HUES64 (cell line): ENCODE measurements at regions not wholly inside any gene's neighbourhood (a gene's known extent, or its start where the extent isn't known, plus 50 kb on each side); places are given as distances from the start of the nearest gene placed in this dataset.
"Not testable (repeated sequence)": the region's sequence is repeated elsewhere in the genome, so short reads cannot be mapped to it uniquely, and the experiment has no call there.

Source experiments
- H3K27ac ChIP-seq: 2 replicates; pipeline ENCODE4 v1.7.0; 2013; ENCODE audit warnings: low read depth, low read length, inconsistent platforms
- H3K27me3 ChIP-seq: 2 replicates; pipeline ENCODE4 v1.6.1; 2013; ENCODE audit warnings: mild to moderate bottlenecking, low read length; ENCODE audit not compliant: insufficient read depth
- H3K36me3 ChIP-seq: 2 replicates; pipeline ENCODE4 v1.6.1; 2013; ENCODE audit warnings: mild to moderate bottlenecking, low read length; ENCODE audit not compliant: insufficient read depth
- H3K4me1 ChIP-seq: 2 replicates; pipeline ENCODE4 v1.6.1; 2013; ENCODE audit warnings: mild to moderate bottlenecking, low read length, moderate library complexity; ENCODE audit not compliant: insufficient read depth
- H3K4me3 ChIP-seq: 2 replicates; pipeline ENCODE4 v1.5.1; 2013; ENCODE audit warnings: mild to moderate bottlenecking, low read length, moderate library complexity
- H3K9ac ChIP-seq: 2 replicates; pipeline ENCODE4 v1.6.1; 2013; ENCODE audit warnings: mild to moderate bottlenecking, low read depth, low read length
- H3K9me3 ChIP-seq: 2 replicates; pipeline ENCODE4 v1.6.1; 2013; ENCODE audit warnings: low read depth, low read length; ENCODE audit not compliant: insufficient read depth
- WGBS: fragments of 150-250, 120-280 bp; methylation state at CpG from one replicate; pipeline ENCODE4 v1.1.7; 2013; ENCODE audit warnings: missing lambda C conversion rate; 5-methylcytosine and 5-hydroxymethylcytosine counted together

DNA sequence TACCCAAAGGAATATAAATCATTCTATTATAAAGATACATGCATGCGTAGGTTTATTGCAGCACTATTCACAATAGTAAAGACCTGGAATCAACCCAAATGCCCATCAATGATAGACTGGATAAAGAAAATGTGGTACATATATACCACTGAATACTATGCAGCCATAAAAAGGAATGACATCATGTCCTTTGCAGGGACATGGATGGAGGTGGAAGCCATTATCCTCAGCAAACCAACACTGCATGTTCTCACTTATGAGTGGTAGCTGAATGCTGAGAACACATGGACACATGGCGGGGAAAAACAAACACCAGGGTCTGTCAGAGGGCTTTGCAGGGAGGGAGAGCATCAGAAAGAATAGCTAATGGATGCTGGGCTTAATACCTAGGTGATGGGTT, 149.4 kb upstream of the OLIG3 start:
- H3K36me3 ChIP-seq, H3K27me3 ChIP-seq, H3K4me3 ChIP-seq, H3K27ac ChIP-seq, H3K4me1 ChIP-seq, H3K9ac ChIP-seq, H3K9me3 ChIP-seq: not testable (repeated sequence)
- 61% methylated on average over 1 of the region's 2 CpGs for WGBS

DNA sequence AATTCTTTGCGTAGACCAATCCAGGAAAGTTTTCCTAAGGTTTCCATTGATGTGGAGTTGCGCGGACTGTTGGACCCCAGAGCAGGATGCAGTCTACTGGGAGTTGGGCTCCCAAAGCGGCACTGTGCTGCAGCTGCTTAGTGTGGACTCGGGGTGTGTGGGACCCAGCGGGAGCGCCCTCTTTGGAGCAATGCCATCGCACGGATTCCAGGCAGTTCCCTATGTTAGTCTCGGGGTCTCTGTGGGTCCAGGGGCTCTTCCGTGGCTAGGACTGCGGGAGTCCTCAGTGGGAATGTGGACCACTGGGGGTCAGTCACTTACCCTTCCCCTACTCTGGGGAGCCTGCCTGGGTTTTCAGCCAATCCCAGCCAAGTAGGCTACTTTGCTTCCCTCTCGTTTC, 151.7 kb upstream of the OLIG3 start:
- Histone ChIP-seq H3K27ac (no peak overlapping the region), H3K27me3 (no peaks in the 10 kb centered on the region), H3K36me3 (no peaks in the 10 kb centered on the region), H3K4me3 (no peak overlapping the region), H3K9ac (no peak overlapping the region), H3K4me1 (no peaks in the 10 kb centered on the region), H3K9me3 (no peaks in the 10 kb centered on the region)
- 94% methylated on average over 13 of the region's 13 CpGs for WGBS

DNA sequence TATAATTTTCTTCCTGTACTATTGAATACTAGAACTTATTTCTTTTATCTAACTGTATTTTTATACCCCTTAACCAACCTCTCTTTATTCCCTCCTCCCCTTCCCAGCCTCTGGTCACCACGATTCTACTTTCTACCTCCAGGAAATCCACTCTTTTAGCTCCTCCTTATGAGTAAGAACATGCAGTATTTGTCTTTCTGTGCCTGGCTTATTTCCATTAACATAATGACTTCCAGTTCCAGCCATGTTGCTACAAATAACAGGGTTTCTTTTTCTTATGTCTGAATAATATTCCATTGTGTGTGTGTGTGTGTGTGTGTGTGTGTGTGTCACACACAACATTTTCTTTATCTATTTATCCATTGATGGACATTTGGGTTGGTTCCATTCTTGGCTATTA, 152.3 kb upstream of the OLIG3 start:
- no peak overlapping the region for H3K4me3 ChIP-seq
- no peaks in the 10 kb centered on the region for H3K27me3 ChIP-seq
- no peaks in the 10 kb centered on the region for H3K4me1 ChIP-seq
- H3K9me3 ChIP-seq: no peaks in the 10 kb centered on the region
- WGBS: no CpG with 5 or more reads among the region's 1 CpG
- no peaks in the 10 kb centered on the region for H3K36me3 ChIP-seq
- H3K9ac ChIP-seq: no peak overlapping the region
- no peak overlapping the region for H3K27ac ChIP-seq

DNA sequence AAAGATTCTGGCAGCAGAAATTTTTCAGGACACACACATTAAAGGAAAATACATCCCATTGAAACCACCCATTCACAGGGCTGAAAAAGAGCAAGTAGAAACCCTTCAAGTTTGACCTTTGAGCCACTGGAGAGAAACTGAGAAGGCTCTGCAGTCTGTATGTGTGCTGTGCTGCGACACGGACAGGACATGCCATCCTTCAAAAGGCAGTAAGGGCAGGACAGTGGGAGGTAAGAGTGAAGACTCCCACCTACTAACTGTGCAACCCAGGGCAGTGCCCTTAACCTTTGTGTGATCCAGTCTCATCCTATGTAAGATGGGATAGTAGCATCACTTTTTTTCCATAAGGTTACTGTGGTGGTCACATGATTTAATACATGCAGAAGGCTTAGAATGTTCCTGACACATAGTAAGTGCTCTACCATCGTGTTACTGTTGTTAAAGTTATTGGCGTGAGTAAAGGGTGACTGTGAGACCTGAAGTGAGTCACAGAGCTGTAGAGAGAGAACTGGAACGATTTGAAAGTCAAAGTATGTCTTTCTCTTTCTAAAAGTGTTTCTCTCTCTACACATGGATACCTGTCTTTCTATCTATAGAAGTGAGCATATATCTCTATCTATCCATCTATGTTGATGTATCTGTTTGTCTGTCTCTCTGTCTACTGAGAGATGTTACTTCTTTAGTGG, 153.7 kb upstream of the OLIG3 start:
- no peaks in the 10 kb centered on the region for H3K36me3 ChIP-seq
- no peak overlapping the region for H3K4me3 ChIP-seq
- peaks cover 6% of the 10 kb centered on the region for H3K9me3 ChIP-seq
- H3K27ac ChIP-seq: no peak overlapping the region
- H3K9ac ChIP-seq: no peak overlapping the region
- H3K4me1 ChIP-seq: no peaks in the 10 kb centered on the region
- no peaks in the 10 kb centered on the region for H3K27me3 ChIP-seq
- WGBS: 92% methylated on average over 5 of the region's 5 CpGs

DNA sequence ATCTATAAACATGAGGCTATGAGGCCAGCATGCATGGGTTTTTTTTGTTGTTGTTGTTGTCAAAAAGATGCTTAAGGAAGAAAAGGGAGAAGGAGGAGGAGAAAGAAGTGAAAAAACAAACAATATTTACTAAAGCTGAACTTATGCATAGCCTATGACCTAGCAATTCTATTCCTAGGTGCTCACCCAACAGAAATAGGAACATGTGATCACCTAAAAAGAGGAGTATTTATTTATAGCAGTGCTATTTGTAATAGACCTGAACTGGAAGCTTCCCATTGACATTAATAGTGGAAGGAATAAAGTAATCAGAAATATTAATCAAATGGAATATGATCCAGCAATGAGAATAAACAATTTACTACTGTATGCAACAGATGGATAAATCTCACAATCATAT, 156.5 kb upstream of the OLIG3 start:
- Histone ChIP-seq H3K9me3 (peaks cover 33% of the 10 kb centered on the region), H3K36me3 (no peaks in the 10 kb centered on the region), H3K27ac (no peak overlapping the region), H3K9ac (no peak overlapping the region), H3K4me1 (no peaks in the 10 kb centered on the region), H3K4me3 (no peak overlapping the region), H3K27me3 (no peaks in the 10 kb centered on the region)

DNA sequence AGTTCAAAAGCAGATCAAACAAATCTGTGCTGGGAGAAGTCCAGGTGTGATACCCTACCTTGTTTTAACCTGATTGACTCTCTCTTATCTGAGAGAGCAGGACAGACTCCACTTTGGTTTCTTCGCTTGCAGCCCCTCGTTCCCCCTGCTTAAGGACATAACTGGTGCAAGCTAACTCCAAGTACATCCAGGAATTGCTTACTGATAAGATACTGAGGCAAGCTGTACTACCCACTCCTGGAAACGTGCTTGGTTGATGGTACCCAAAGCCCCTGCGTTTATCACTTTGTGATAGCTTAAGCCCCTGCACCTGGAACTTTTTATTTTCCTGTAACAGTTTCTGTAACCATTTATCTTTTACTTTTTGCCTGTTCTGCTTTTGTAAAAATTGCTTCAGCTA, 157.0 kb upstream of the OLIG3 start:
- no peaks in the 10 kb centered on the region for H3K36me3 ChIP-seq
- no peak overlapping the region for H3K27ac ChIP-seq
- no peaks in the 10 kb centered on the region for H3K27me3 ChIP-seq
- no peak overlapping the region for H3K4me3 ChIP-seq
- no peaks in the 10 kb centered on the region for H3K4me1 ChIP-seq
- no peak overlapping the region for H3K9ac ChIP-seq
- peaks cover 37% of the 10 kb centered on the region for H3K9me3 ChIP-seq
- 84% methylated on average over 4 of the region's 4 CpGs for WGBS

DNA sequence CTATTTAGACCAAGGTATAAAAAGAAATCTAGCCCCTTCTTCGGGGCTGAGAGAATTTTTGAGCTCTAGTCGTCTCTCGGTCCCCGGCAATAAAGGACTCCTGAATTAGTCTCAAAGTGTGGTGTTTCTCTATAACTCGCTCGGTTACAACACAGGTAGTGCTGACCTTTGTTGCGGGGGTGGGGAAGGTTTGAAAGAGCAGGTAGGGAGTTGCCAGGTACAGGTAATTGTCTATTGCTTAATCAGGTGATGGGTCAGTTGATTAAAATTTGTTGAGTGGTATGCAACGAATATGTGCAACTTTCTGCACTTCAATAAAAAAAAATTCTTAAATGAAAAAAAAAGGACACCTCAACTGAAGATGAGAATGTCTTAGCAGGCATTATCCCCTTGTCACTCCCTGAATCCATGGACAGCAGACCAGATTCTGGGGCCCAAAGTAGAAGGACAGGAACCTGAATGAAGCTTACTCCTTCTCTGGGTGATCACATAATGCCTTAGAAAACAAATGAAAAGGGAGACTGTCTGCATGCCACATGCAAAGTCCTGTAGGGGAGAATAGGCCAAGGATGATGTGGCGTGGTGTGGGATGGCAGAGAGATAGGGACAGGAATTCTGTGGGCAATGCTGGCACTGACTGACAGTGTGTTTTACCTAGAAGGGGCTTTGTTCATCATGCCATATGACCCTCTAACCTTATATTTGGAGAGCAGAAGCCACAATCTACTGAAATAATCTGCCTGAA, 157.6 kb upstream of the OLIG3 start:
- H3K9me3 ChIP-seq: peaks cover 38% of the 10 kb centered on the region
- 93% methylated on average over 8 of the region's 9 CpGs for WGBS

DNA sequence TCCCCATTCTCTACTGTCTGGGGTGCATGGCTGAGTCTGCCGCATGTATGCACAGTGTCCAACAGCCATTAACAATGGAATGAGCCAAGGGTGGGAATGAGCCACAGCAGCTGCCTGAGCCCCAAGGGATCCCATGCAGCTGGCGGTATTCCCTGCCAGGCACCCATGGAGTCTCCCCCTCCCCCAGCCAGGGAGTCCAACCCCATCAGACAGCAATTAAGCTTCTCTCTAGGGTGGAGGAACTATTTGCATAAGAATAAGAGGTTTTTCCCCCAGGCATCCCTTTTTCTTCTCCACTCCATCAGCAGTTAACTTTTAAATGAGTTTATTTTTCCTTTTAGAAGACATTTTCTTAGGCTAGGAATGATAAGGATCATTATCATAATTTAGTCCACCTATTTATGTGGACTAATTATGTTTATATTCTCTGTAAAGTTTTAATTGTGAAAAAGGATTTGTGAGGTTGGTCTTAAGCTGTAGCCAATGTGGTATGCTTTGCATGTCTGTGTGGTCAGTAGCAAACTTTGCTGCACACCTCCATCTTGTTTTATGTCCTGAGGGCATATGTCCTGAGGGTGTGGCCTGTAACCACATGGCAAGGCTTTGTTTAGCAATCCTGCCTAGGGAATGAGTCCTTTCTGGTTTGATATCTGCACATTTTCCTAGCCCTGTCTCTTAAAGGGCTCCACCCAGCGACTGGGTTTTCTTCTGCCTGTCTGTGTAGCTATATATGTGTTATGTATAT, 158.9 kb upstream of the OLIG3 start:
- Histone ChIP-seq H3K36me3 (no peaks in the 10 kb centered on the region), H3K9me3 (peaks cover 38% of the 10 kb centered on the region), H3K4me3 (no peak overlapping the region), H3K4me1 (no peaks in the 10 kb centered on the region), H3K27me3 (no peaks in the 10 kb centered on the region), H3K9ac (no peak overlapping the region), H3K27ac (no peak overlapping the region)
- WGBS: 92% methylated on average over 3 of the region's 3 CpGs

More for the DNA sequence above, 157.6 kb upstream of the OLIG3 start:
- H3K9ac ChIP-seq: no peak overlapping the region
- no peaks in the 10 kb centered on the region for H3K4me1 ChIP-seq
- H3K36me3 ChIP-seq: no peaks in the 10 kb centered on the region
- H3K27me3 ChIP-seq: no peaks in the 10 kb centered on the region
- no peak overlapping the region for H3K27ac ChIP-seq
- no peak overlapping the region for H3K4me3 ChIP-seq

DNA sequence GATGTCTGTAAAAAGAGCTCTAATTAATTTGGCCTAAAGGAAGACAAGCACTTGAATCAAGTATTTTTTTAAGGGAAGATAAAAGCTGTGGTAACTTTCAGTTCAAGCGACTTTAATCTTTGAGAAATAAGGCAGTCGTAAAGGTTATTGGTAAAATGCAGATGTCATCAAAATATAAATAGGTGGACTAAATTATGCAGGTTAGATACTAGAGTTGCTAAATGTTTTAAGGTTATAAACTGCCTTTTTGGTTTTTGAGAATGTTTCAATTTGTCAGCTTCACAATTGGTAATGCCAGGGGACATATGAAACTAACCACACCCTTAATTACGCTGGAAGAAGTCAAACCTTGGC, 159.5 kb upstream of the OLIG3 start:
- H3K9ac ChIP-seq: no peak overlapping the region
- peaks cover 38% of the 10 kb centered on the region for H3K9me3 ChIP-seq
- H3K27me3 ChIP-seq: no peaks in the 10 kb centered on the region
- no peaks in the 10 kb centered on the region for H3K4me1 ChIP-seq
- 93% methylated on average over 3 of the region's 3 CpGs for WGBS
- no peaks in the 10 kb centered on the region for H3K36me3 ChIP-seq
- H3K27ac ChIP-seq: no peak overlapping the region
- H3K4me3 ChIP-seq: no peak overlapping the region

DNA sequence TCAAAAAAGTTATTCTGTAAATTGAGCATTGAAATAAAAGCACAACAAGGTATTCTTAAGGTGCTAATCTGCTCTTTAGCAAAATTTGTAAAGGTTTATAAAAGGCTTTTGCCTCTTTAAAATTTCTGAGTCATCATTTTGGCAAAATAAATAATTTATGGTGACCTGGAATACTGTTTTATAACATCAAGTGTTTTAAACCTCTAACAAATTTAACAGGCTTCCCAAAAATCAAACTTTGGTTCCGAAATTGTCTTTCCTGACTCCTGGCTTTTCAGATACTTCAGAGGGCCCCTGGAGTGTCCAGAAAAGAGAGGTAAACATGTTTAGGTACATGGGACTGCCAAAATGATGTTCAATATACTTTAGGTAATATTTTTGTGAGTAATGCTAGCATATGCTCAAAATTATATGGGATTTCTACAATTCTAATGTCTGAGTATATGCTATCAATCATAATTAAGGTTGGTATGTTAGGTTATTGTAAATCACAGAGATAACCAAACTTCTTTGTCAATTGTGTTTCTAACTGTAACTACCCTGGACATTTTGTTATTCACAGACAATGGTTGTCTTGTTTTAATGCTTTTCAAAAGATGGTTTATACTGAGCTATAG, 160.3 kb upstream of the OLIG3 start:
- WGBS: 95% methylated on average over 1 of the region's 1 CpG

DNA sequence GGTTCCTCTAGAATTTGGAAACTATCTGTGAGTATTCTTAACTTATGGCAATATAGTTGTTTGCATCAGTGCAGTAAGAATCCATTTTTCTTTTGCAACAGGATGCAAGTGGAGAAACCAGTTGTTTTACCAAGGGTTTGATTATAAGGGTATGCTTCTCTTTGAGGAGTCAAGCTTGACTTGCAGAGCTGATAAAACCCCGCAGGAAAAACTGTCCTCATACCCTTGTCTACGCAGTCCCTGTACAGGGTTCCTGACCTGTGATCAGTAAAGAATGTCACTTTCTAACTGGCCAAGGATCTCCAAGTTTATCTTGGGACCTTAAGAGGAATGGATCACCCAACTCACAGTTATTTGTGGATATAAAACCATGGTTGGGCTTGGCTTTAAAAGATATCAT, 161.1 kb upstream of the OLIG3 start:
- WGBS: 90% methylated on average over 2 of the region's 2 CpGs
- no peaks in the 10 kb centered on the region for H3K27me3 ChIP-seq

More for the DNA sequence above, 160.3 kb upstream of the OLIG3 start:
- Histone ChIP-seq H3K36me3 (no peaks in the 10 kb centered on the region), H3K4me1 (no peaks in the 10 kb centered on the region), H3K27ac (no peak overlapping the region), H3K9me3 (peaks cover 38% of the 10 kb centered on the region), H3K9ac (no peak overlapping the region), H3K27me3 (no peaks in the 10 kb centered on the region), H3K4me3 (no peak overlapping the region)

More for the DNA sequence above, 161.1 kb upstream of the OLIG3 start:
- no peak overlapping the region for H3K9ac ChIP-seq
- peaks cover 38% of the 10 kb centered on the region for H3K9me3 ChIP-seq
- no peaks in the 10 kb centered on the region for H3K4me1 ChIP-seq
- no peak overlapping the region for H3K4me3 ChIP-seq
- no peak overlapping the region for H3K27ac ChIP-seq
- no peaks in the 10 kb centered on the region for H3K36me3 ChIP-seq
